ENCODE measurements at regions not wholly inside any gene's neighbourhood (a gene's known extent, or its start where the extent isn't known, plus 50 kb on each side); places are given as distances from the start of the nearest gene placed in this dataset.

DNA sequence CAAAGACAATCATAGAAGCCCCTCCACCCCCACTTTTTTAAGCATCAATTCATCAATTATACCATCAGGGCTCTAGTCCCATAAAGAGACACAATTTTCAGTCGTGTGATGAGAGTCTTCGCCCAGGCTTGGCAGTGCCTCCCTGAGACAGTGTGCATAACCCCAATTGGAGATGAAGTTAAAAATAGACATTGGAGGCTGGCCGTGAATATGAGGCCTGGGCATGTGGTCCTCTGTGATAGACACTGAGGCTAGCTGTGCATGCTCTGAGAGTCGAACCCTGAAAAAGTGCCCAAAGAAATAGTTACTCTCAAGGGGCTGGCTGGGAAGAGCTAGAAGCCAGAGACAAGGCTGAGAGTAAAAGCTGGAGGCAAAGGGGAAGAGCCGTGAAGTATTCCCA is 248.6 kb upstream of the NR4A3 start:
- DNase-seq (no peak), ATAC-seq (replicated peaks in 1 of 2) (no peak)
- H3K9me3 Mint-ChIP-seq = no peaks in the 10 kb centered on the region
- no peak overlapping the region for H3K4me3 Mint-ChIP-seq
- peaks cover 26% of the 10 kb centered on the region for H3K27me3 Mint-ChIP-seq (ENCODE audit: low read depth)
- no peak overlapping the region for H3K27ac Mint-ChIP-seq
- H3K36me3 Mint-ChIP-seq (ENCODE audit: insufficient read depth in 2 of 2) = no peaks in the 10 kb centered on the region
- H3K4me1 Mint-ChIP-seq (ENCODE audit: low read depth) = no peaks in the 10 kb centered on the region

DNA sequence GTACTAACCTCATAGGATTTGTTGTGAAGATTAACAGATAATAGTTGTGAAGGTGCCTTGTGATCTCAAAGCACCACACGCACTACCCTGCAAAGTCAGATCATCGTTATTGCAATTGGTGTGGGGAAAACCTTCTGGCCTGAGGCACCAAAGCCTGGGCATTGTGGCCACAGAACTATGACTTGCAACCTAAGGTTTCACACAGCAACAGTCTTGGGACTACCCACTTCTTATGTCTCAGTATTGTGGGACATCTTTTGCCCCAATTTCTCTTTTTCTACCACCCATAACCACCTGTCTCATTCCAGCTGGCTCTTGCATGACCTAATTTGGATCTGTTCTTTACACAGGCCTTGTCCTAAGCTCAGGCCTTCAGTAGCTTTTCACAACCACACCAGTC is 247.8 kb upstream of the NR4A3 start:
- no peaks in the 10 kb centered on the region for H3K36me3 Mint-ChIP-seq (ENCODE audit: insufficient read depth in 2 of 2)
- peaks cover 26% of the 10 kb centered on the region for H3K27me3 Mint-ChIP-seq (ENCODE audit: low read depth)
- H3K27ac Mint-ChIP-seq = no peak overlapping the region
- ATAC-seq (replicated peaks in 1 of 2) = peak in 1 of 2 donors; percentile 41
- DNase-seq = no peak
- H3K9me3 Mint-ChIP-seq = no peaks in the 10 kb centered on the region
- H3K4me3 Mint-ChIP-seq = no peak overlapping the region
- no peaks in the 10 kb centered on the region for H3K4me1 Mint-ChIP-seq (ENCODE audit: low read depth)

DNA sequence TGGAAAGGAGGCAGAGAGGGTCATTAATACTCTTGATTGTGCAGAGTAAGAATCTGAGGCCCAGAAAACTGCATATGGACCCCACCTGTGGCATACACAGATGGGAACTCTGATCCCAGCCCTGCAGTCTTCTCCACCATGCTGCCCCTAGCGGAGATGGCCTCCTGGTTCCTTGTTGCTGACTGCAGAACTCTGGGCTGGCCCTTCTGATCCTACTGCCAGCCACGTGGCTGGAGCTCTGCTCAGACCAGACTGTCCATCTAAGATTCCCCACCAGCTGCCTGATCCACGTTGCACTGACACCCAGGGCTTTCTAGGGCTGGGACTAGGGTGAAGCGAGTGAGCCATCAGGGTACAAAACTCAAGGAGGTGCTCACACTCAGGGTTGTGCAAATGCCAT is 245.7 kb upstream of the NR4A3 start:
- Mint-ChIP-seq H3K36me3 (ENCODE audit: insufficient read depth in 2 of 2) (no peaks in the 10 kb centered on the region), H3K4me1 (ENCODE audit: low read depth) (no peaks in the 10 kb centered on the region)
- no peak for DNase-seq

DNA sequence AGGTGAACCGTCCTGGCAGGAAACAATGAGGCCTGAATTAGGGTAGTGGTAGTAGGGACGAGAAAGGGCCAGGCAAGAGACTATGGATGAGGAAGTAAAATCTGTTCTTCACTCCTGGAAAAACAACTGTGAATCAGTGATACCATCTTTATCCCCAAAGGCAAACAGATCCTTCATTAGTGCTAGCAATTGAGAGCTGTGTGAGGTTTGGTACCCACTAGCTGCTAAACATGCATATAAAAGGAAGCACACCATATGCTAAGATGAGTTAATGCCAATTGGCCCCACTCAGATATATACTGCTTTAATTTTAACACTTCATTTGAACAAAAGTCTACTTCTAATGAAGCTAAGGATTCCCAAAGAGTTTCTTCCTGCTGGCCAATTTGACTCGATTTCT is 244.8 kb upstream of the NR4A3 start:
- H3K27me3 Mint-ChIP-seq (ENCODE audit: low read depth) = peaks cover 11% of the 10 kb centered on the region
- H3K36me3 Mint-ChIP-seq (ENCODE audit: insufficient read depth in 2 of 2) = no peaks in the 10 kb centered on the region
- no peak for ATAC-seq (replicated peaks in 1 of 2)
- no peak overlapping the region for H3K4me3 Mint-ChIP-seq
- no peak overlapping the region for H3K27ac Mint-ChIP-seq
- no peaks in the 10 kb centered on the region for H3K4me1 Mint-ChIP-seq (ENCODE audit: low read depth)
- no peaks in the 10 kb centered on the region for H3K9me3 Mint-ChIP-seq
- no peak for DNase-seq

More for the DNA sequence above, 245.7 kb upstream of the NR4A3 start:
- Mint-ChIP-seq H3K27ac (no peak overlapping the region), H3K9me3 (no peaks in the 10 kb centered on the region), H3K27me3 (ENCODE audit: low read depth) (peaks cover 12% of the 10 kb centered on the region), H3K4me3 (no peak overlapping the region)
- no peak for ATAC-seq (replicated peaks in 1 of 2)

DNA sequence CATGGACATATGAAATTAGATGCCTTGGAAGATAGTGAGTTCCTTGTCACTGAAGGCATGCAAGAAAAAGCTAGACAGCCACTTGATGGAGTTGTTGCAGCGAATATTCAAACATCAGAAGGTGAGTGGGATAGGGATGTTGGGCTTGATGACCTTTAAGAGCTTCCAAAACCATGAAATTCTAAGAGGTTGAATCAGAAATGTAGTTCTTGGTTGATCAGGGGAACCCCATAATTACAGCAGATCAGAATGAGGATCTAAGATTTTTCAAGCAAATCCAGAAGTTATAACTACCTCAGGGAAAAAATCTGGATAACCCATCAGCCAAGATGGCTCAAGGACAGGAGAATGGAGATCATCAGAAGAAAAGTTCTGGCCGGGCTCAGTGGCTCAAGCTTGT is 244.3 kb upstream of the NR4A3 start:
- H3K36me3 Mint-ChIP-seq (ENCODE audit: insufficient read depth in 2 of 2) = no peaks in the 10 kb centered on the region
- no peak overlapping the region for H3K27ac Mint-ChIP-seq

GRCh38 chr9:99578666-99579065 is 243.0 kb upstream of the NR4A3 start:
- Mint-ChIP-seq H3K4me1 (ENCODE audit: low read depth) (no peaks in the 10 kb centered on the region), H3K27ac (no peak overlapping the region), H3K9me3 (peaks cover 0 to 2% of the 10 kb centered on the region in 2 donors), H3K4me3 (no peak overlapping the region), H3K27me3 (ENCODE audit: low read depth) (peaks cover 4% of the 10 kb centered on the region), H3K36me3 (ENCODE audit: insufficient read depth in 2 of 2) (no peaks in the 10 kb centered on the region)
- no peak for DNase-seq
- no peak for ATAC-seq (replicated peaks in 1 of 2)

More for the DNA sequence above, 244.3 kb upstream of the NR4A3 start:
- DNase-seq = no peak
- Mint-ChIP-seq H3K27me3 (ENCODE audit: low read depth) (peaks cover 6% of the 10 kb centered on the region), H3K9me3 (no peaks in the 10 kb centered on the region), H3K4me3 (no peak overlapping the region), H3K4me1 (ENCODE audit: low read depth) (no peaks in the 10 kb centered on the region)
- no peak for ATAC-seq (replicated peaks in 1 of 2)

DNA sequence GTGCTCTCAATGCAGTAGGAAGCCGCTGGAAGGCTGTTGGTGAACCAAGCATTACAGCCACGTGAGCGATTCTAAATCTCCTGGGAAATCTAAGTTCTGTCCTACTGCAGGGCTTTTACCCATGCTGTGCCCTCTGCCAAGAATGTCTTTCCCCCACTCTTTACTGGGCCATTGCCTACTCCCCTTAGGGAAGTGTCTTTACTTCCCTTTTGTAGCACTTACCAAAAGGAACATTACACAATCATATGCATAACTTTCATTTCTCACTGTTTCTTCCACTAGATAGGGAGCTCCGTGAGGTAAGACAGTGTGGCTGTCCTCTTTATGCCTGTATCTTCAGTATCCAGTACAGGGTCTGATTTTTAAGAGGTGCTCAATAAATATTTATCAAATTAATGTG is 241.7 kb upstream of the NR4A3 start:
- H3K27me3 Mint-ChIP-seq (ENCODE audit: low read depth) = peaks cover 4% of the 10 kb centered on the region
- no peaks in the 10 kb centered on the region for H3K36me3 Mint-ChIP-seq (ENCODE audit: insufficient read depth in 2 of 2)
- H3K4me1 Mint-ChIP-seq (ENCODE audit: low read depth) = no peaks in the 10 kb centered on the region
- DNase-seq = no peak
- ATAC-seq (replicated peaks in 1 of 2) = no peak
- H3K9me3 Mint-ChIP-seq = peaks cover 0 to 2% of the 10 kb centered on the region in 2 donors
- no peak overlapping the region for H3K4me3 Mint-ChIP-seq
- H3K27ac Mint-ChIP-seq = no peak overlapping the region

DNA sequence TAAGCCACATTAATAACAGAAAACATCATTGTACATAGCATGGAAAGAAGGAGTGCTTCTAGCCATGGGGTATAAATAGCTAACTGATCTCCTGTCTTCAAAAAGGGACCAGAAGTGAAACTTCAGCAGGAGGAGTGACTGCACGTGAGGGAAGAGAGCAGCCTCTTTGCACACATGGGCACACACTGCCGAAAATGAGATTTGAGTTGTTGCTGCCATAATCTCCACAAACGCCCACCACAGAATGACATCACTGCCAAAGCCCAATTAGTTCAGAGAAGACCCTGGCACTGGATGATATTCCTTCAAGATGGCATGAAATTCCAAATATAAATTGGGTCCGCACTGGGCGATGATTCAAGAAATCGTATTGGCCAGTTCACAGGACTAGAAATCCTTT is 238.9 kb upstream of the NR4A3 start:
- Mint-ChIP-seq H3K36me3 (ENCODE audit: insufficient read depth in 2 of 2) (no peaks in the 10 kb centered on the region), H3K27me3 (ENCODE audit: low read depth) (no peaks in the 10 kb centered on the region), H3K27ac (no peak overlapping the region), H3K4me1 (ENCODE audit: low read depth) (no peaks in the 10 kb centered on the region), H3K4me3 (no peak overlapping the region), H3K9me3 (peaks cover 0 to 2% of the 10 kb centered on the region in 2 donors)
- DNase-seq = no peak
- ATAC-seq (replicated peaks in 1 of 2) = no peak

GRCh38 chr9:99588299-99588698 is 233.4 kb upstream of the NR4A3 start:
- Mint-ChIP-seq H3K9me3 (peaks cover 0 to 2% of the 10 kb centered on the region in 2 donors), H3K27ac (no peak overlapping the region), H3K4me1 (ENCODE audit: low read depth) (no peaks in the 10 kb centered on the region), H3K27me3 (ENCODE audit: low read depth) (peaks cover 14% of the 10 kb centered on the region), H3K4me3 (no peak overlapping the region), H3K36me3 (ENCODE audit: insufficient read depth in 2 of 2) (no peaks in the 10 kb centered on the region)
- DNase-seq (no peak), ATAC-seq (replicated peaks in 1 of 2) (no peak)

- H3K9me3 Mint-ChIP-seq = no peaks in the 10 kb centered on the region
- no peak overlapping the region for H3K4me3 Mint-ChIP-seq
- H3K27ac Mint-ChIP-seq = no peak overlapping the region
- DNase-seq = no peak
- no peak for ATAC-seq (replicated peaks in 1 of 2)
- no peaks in the 10 kb centered on the region for H3K36me3 Mint-ChIP-seq (ENCODE audit: insufficient read depth in 2 of 2)
- H3K27me3 Mint-ChIP-seq (ENCODE audit: low read depth) = peaks cover 14% of the 10 kb centered on the region
- H3K4me1 Mint-ChIP-seq (ENCODE audit: low read depth) = no peaks in the 10 kb centered on the region
These were observed 232.9 kb upstream of the NR4A3 start for GRCh38 chr9:99588747-99589146.

DNA sequence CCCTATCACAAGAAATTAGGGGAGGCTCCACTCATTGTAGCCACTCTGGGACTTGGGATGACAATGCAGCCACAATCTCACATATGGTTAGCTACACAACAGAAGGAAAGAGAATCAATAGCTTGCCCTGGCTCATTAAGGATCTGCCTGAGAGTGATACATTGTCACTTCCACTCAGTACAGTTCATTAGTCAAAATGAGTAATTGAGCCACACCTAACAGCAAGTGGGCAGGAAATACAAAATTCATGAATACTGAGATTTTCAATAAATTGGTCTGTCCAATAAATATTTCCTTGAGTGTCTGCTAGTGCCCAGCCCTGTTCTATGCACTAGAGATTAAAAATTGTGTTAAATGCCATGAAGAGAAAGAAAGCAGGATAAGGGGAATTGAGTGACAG is 231.3 kb upstream of the NR4A3 start:
- Mint-ChIP-seq H3K4me1 (ENCODE audit: low read depth) (no peaks in the 10 kb centered on the region), H3K4me3 (no peak overlapping the region), H3K36me3 (ENCODE audit: insufficient read depth in 2 of 2) (no peaks in the 10 kb centered on the region), H3K27me3 (ENCODE audit: low read depth) (peaks cover 14% of the 10 kb centered on the region), H3K9me3 (no peaks in the 10 kb centered on the region), H3K27ac (no peak overlapping the region)
- ATAC-seq (replicated peaks in 1 of 2) = no peak
- DNase-seq = no peak

GRCh38 chr9:99590840-99591239 is 230.8 kb upstream of the NR4A3 start:
- H3K4me3 Mint-ChIP-seq = no peak overlapping the region
- ATAC-seq (replicated peaks in 1 of 2) (no peak), DNase-seq (no peak)
- peaks cover 14% of the 10 kb centered on the region for H3K27me3 Mint-ChIP-seq (ENCODE audit: low read depth)
- H3K4me1 Mint-ChIP-seq (ENCODE audit: low read depth) = no peaks in the 10 kb centered on the region
- no peaks in the 10 kb centered on the region for H3K36me3 Mint-ChIP-seq (ENCODE audit: insufficient read depth in 2 of 2)
- H3K9me3 Mint-ChIP-seq = no peaks in the 10 kb centered on the region
- no peak overlapping the region for H3K27ac Mint-ChIP-seq

GRCh38 chr9:99591770-99592169 is 229.9 kb upstream of the NR4A3 start:
- ATAC-seq (replicated peaks in 1 of 2) = no peak
- Mint-ChIP-seq H3K27ac (no peak overlapping the region), H3K4me3 (no peak overlapping the region), H3K9me3 (no peaks in the 10 kb centered on the region), H3K4me1 (ENCODE audit: low read depth) (no peaks in the 10 kb centered on the region), H3K27me3 (ENCODE audit: low read depth) (peaks cover 14% of the 10 kb centered on the region), H3K36me3 (ENCODE audit: insufficient read depth in 2 of 2) (no peaks in the 10 kb centered on the region)
- DNase-seq = no peak

DNA sequence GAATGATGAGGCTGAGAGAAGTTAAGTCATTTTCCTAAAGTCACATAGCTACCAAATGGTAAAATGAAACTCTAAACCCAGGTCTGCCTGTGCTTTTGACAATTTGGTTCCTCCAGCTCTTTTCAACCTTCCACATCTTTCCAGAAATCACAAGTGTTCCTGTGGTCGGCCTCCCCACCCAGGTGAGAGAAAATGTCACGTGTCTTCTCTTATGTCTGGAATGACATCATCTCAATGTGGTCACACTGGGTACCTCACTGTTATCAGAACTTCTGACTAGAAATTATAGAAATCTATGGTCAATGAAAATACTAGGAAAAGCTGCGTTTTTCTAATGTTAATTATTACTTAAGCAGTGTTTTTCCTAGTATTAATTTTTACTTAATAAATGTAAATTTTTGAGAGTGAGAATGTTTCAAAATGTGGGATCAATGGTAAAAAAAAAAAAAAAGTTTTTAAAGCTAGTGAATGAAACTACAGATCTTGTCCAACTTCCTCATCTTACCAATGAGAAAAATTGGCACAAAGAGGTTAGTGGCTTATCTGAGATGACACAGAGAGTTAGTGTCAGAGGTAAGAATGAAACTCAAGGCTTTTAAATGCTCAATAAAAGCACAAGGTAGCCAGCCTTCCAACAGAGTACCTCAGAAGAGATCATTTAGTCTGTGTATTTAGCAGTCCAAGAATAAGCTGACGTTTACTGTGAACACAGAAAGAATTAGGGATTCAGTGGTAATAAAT is 228.7 kb upstream of the NR4A3 start:
- Mint-ChIP-seq H3K4me1 (ENCODE audit: low read depth) (no peaks in the 10 kb centered on the region), H3K27ac (no peak overlapping the region), H3K9me3 (no peaks in the 10 kb centered on the region), H3K4me3 (no peak overlapping the region), H3K36me3 (ENCODE audit: insufficient read depth in 2 of 2) (no peaks in the 10 kb centered on the region), H3K27me3 (ENCODE audit: low read depth) (peaks cover 25% of the 10 kb centered on the region)
- DNase-seq (no peak), ATAC-seq (replicated peaks in 1 of 2) (no peak)

Measured in activated T-cell treated with anti-CD3 and anti-CD28 coated beads, Interleukin-2, amount 50 U/mL, for 72 hours (primary cell).